GM12891 (cell line): ENCODE measurements at regions not wholly inside any gene's neighbourhood (a gene's known extent, or its start where the extent isn't known, plus 50 kb on each side); places are given as distances from the start of the nearest gene placed in this dataset.

Experiments
- POLR2A ChIP-seq: IDR thresholded peaks from 2 replicates; pipeline ENCODE4 v1.6.1; 2011; ENCODE audit warnings: low read depth, low read length, control low read depth
- POLR2AphosphoS5 ChIP-seq: IDR thresholded peaks from 2 replicates; pipeline ENCODE4 v1.6.1; 2011; ENCODE audit warnings: low read depth, low read length, control low read depth
- POU2F2 ChIP-seq: IDR thresholded peaks from 2 replicates; pipeline ENCODE4 v1.6.1; 2011; ENCODE audit warnings: low read depth, mild to moderate bottlenecking, control low read depth, low read length, moderate library complexity
- SPI1 ChIP-seq: IDR thresholded peaks from 2 replicates; pipeline ENCODE4 v1.6.1; 2011; ENCODE audit warnings: low read depth, low read length, control low read depth
- TAF1 ChIP-seq: IDR thresholded peaks from 2 replicates; pipeline ENCODE4 v1.6.1; 2011; ENCODE audit warnings: low read depth, low read length, control low read depth

DNA sequence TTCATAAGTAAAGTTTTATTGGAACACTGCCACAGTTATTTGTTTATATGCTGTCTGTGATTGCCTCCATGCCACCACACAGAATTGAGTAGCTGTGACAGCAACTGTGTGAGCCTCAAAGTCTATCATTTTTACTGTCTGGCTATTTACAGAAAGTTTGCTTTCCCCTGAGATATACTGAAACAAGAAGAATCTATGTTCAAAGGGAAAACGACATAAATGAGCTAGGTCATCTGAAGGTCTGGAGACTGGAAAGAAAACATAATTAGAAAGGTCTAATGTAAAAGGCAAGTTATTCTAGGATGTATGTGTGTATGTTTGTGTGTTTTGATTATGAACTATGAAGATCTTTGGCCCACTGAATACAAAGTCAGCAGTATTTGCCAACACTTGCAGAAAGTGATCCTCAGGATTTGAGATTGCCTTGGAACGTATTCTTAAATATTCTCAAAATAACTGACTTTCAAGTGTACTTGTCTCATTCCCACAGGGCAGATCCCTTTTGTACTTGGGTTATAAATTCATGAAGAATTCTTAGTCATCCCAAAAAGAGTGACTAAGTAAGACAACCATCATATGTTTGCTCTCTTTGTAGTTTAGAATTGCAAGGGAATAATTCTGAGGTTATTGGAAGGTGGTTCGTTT, 677.7 kb downstream of the DOK5 start:
- TF ChIP-seq POLR2A (no peak), SPI1 (no peak), POLR2AphosphoS5 (no peak), TAF1 (no peak), POU2F2 (no peak)
